Astrocyte of the spinal cord (primary cell): ENCODE measurements at regions not wholly inside any gene's neighbourhood (a gene's known extent, or its start where the extent isn't known, plus 50 kb on each side); places are given as distances from the start of the nearest gene placed in this dataset.
"Not testable (repeated sequence)": the region's sequence is repeated elsewhere in the genome, so short reads cannot be mapped to it uniquely, and the experiment has no call there.

Experiments used
- DNase-seq: peaks from one replicate; pipeline ENCODE4 v3.0.0; 2011; ENCODE audit warnings: low read depth, low spot score
- H3K4me3 ChIP-seq: 2 replicates; pipeline ENCODE4 v1.5.1; 2011; ENCODE audit warnings: low read depth, mild to moderate bottlenecking, low read length, moderate library complexity
- CTCF ChIP-seq: IDR thresholded peaks from 2 replicates; pipeline ENCODE4 v1.5.1; 2012; ENCODE audit warnings: low read depth, mild to moderate bottlenecking, low read length, inconsistent platforms
- in situ Hi-C: cut with HindIII; loops from 2 replicates; pipeline ENCODE4 v1.10.0; 2017; ENCODE audit warnings: low sequenced_read_pairs

DNA sequence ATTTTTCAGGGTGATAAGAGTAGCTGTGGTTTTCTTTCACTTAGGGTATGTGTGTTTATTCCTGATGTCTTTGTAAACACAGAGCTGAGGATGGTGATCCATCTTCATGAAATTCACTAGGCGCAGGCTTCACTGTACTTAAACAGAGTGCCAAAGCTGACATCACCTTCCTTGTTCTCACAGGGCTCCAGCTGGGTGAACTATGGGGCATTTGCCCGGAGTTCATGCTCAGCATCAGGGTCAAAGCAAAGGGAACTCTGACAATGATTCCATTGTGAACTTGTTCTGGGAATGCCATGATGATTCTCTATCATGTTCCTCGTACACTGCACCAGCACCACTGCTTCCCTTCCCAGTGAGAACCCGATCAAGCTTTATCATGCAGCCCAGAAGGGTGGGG lies 184.8 kb upstream of the P2RY1 start:
- TF ChIP-seq CTCF: no peak
- no peak overlapping the region for H3K4me3 ChIP-seq
- in situ Hi-C loops: no loop called here
- DNase-seq: peak; percentile 14

DNA sequence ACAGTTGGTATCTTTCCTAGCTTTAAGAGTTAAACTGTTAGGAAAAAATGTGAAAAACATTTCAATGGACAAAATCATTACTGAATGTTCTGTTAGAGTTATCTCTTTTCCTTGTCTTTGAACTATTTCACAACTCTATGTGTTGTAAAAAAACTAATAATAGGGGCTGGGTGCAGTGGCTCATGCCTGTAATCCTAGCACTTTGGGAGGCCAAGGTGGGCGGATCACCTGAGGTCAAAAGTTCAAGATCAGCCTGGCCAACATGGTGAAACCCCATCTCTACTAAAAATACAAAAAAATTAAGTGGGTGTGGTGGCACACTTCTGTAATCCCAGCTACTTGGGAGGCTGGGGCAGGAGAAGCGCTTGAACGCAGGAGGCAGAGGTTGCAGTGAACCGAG lies 184.0 kb upstream of the P2RY1 start:
- in situ Hi-C loops, DNase-seq: not testable (repeated sequence)

GRCh38 chr3:152656214-152656971 lies 178.5 kb upstream of the P2RY1 start:
- TF ChIP-seq CTCF: no peak
- peak; percentile 5 for DNase-seq
- no peak overlapping the region for H3K4me3 ChIP-seq
- in situ Hi-C loops: no loop called here

More for the DNA sequence above, 184.0 kb upstream of the P2RY1 start:
- not testable (repeated sequence) for H3K4me3 ChIP-seq

GRCh38 chr3:152656972-152657355 lies 178.0 kb upstream of the P2RY1 start:
- in situ Hi-C loops: no loop called here
- DNase-seq: no peak
- H3K4me3 ChIP-seq: no peak overlapping the region
- TF ChIP-seq CTCF: no peak

DNA sequence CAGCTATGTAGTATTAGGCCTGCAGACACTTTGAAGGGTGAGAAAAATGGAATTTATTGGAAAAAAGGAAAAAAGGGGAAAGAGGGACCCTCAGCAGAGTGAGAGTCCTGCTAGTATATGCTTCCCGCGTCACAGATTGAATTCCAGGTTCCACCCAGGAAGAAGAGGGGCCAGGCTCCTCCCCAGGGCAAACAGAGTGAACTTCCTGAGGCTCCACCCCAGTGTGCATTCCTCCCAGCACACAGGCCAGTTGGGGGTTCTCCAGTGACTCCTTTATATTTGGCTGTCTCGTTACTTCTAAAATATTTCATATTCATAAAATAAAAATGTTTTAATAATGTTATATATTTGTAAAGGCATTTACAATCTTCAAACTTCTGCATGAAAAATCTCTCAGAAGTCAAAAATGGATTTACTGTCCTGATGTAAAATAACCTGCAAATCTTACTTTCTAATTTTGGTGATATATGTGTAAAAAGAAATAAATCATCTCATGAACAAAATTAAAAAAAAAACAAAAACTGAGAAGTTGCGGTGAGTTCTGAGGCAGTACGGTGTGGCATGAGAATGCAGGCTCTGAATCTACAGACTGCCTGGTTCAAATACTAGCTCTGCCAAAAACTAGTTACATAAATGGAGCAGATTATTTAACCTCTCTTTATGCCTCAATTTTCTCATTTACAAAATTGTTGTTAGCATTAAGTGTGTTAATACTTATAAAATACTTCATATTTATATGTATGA lies 175.8 kb upstream of the P2RY1 start:
- no peak for DNase-seq
- H3K4me3 ChIP-seq: no peak overlapping the region
- in situ Hi-C loops: no loop called here
- no peak for TF ChIP-seq CTCF

GRCh38 chr3:152662157-152662556 lies 172.8 kb upstream of the P2RY1 start:
- H3K4me3 ChIP-seq: no peak overlapping the region
- DNase-seq: no peak
- TF ChIP-seq CTCF: no peak
- in situ Hi-C loops: no loop called here

DNA sequence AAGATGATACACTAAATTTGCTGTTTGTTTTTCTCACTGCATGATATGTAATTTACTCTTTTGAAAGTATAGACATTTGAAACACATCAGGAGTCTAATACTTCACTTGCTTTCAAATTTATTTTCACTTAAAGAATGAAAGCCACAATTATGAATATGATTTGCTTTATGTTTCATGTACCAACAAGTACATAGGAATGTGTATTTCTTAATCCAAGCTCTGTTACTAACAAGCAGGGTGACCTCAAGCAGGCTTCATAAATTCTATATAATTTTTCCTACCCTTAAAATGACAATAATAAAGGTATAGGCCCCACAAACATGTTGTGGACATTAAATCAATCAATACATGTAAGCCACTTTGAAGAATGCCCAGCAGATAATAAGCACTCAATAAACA lies 170.2 kb upstream of the P2RY1 start:
- in situ Hi-C loops: no loop called here
- no peak for DNase-seq
- no peak for TF ChIP-seq CTCF
- no peak overlapping the region for H3K4me3 ChIP-seq
